ENCODE measurements at regions not wholly inside any gene's neighbourhood (a gene's known extent, or its start where the extent isn't known, plus 50 kb on each side); places are given as distances from the start of the nearest gene placed in this dataset.

DNA sequence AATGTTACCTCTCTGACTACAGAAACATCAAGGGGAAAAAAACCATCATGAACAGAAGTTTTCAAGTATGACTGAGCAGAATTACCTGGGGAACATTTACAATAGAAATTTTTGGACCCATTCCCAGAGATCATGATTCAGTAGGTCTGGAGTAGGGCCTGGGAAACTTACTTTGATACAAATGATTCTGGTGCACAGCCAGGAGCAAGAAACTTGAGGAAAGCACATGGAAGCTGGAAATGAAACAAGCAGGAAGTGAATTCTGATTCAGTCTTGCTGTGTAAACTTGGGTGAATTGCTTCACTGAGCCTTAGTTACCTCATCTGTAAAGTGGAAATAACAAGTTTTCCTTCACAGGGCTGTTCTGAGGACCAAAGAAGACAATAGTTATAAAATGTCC is 192.5 kb upstream of the TAPT1 start:
- ATAC-seq (no peak), FAIRE-seq (no peak), DNase-seq (ENCODE audit: low read depth in 1 of 2, low spot score in 1 of 2) (peak in 1 of 2 experiments; percentile 12)
- ChIA-PET POLR2A (no interaction called here), CTCF (no interaction called here)
- no peak overlapping the region for H3K4me3 ChIP-seq
- H3K27ac ChIP-seq: no peak overlapping the region
- TF ChIP-seq, protein P1, sequence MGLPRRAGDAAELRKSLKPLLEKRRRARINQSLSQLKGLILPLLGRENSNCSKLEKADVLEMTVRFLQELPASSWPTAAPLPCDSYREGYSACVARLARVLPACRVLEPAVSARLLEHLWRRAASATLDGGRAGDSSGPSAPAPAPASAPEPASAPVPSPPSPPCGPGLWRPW (IDR thresholded peaks at IDR 0.05): no peak
- TF ChIP-seq MAZ (IDR thresholded peaks at IDR 0.05; ENCODE audit: borderline replicate concordance, low read depth, low read length): no peak
- no peak for TF ChIP-seq ZNF302 (CRISPR knock-in tag; IDR thresholded peaks at IDR 0.05)
- TF ChIP-seq NFE2L2 (conservative IDR thresholded peaks at IDR 0.05; ENCODE audit: low read length): no peak
- no peak for TF ChIP-seq PHF8 (IDR thresholded peaks at IDR 0.05; ENCODE audit: borderline replicate concordance, low read depth)
- TF ChIP-seq FOSL2 (IDR thresholded peaks at IDR 0.05): no peak
- no peak for TF ChIP-seq FOSL2 (CRISPR knock-in tag; IDR thresholded peaks at IDR 0.05)
- no peak overlapping the region for H3K4me2 ChIP-seq
- no peaks in the 10 kb centered on the region; the same call in 2 of the 3 replicates for H3K9me3 ChIP-seq
- H3K4me1 ChIP-seq: no peaks in the 10 kb centered on the region

DNA sequence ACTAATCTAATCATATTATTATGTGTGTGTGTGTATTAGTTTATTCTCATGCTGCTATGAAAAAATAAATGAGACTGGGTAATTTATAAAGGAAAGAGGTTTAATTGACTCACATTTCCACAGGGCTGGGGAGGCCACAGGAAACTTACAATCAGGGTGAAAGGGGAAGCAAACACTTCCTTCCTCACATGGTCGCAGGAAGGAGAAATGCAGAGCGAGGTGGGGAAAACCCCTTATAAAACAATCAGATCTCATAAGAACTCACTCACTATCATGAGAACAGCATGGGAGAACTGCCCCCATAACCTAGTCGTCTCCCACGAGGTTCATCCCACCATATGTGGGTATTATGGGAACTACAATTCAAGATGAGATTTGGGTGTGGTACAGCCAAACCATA is 190.9 kb upstream of the TAPT1 start:
- Histone ChIP-seq H3K4me3 (no peak overlapping the region), H3K27ac (no peak overlapping the region), H3K4me2 (no peak overlapping the region), H3K4me1 (no peaks in the 10 kb centered on the region), H3K9me3 (no peaks in the 10 kb centered on the region; the same call in 2 of the 3 replicates)
- ChIA-PET POLR2A (no interaction called here), CTCF (no interaction called here)
- TF ChIP-seq CBX2 (IDR thresholded peaks at IDR 0.05; ENCODE audit: borderline replicate concordance, low read depth): no peak
- no peak for TF ChIP-seq NFE2L2 (conservative IDR thresholded peaks at IDR 0.05; ENCODE audit: low read length)
- TF ChIP-seq JUN (IDR thresholded peaks at IDR 0.05): no peak
- TF ChIP-seq HEYL (CRISPR knock-in tag; IDR thresholded peaks at IDR 0.05): no peak
- TF ChIP-seq NPAS2 (CRISPR knock-in tag; IDR thresholded peaks at IDR 0.05; ENCODE audit: borderline replicate concordance): no peak
- TF ChIP-seq, protein P2, sequence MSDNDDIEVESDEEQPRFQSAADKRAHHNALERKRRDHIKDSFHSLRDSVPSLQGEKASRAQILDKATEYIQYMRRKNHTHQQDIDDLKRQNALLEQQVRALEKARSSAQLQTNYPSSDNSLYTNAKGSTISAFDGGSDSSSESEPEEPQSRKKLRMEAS (IDR thresholded peaks at IDR 0.05): no peak
- no peak for TF ChIP-seq POLR2A (IDR thresholded peaks at IDR 0.05; ENCODE audit: low read length)
- no peak for TF ChIP-seq TP53 (CRISPR knock-in tag; IDR thresholded peaks at IDR 0.05)
- no peak for TF ChIP-seq CHD2 (IDR thresholded peaks at IDR 0.05; ENCODE audit: low read length, partially characterized antibody)
- TF ChIP-seq FOXS1 (CRISPR knock-in tag; IDR thresholded peaks at IDR 0.05): no peak
- no peak for TF ChIP-seq JUNB (IDR thresholded peaks at IDR 0.05)
- TF ChIP-seq, protein P3, sequence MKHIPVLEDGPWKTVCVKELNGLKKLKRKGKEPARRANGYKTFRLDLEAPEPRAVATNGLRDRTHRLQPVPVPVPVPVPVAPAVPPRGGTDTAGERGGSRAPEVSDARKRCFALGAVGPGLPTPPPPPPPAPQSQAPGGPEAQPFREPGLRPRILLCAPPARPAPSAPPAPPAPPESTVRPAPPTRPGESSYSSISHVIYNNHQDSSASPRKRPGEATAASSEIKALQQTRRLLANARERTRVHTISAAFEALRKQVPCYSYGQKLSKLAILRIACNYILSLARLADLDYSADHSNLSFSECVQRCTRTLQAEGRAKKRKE (CRISPR knock-in tag; IDR thresholded peaks at IDR 0.05; ENCODE audit: low read depth): no peak
- TF ChIP-seq, protein P4, sequence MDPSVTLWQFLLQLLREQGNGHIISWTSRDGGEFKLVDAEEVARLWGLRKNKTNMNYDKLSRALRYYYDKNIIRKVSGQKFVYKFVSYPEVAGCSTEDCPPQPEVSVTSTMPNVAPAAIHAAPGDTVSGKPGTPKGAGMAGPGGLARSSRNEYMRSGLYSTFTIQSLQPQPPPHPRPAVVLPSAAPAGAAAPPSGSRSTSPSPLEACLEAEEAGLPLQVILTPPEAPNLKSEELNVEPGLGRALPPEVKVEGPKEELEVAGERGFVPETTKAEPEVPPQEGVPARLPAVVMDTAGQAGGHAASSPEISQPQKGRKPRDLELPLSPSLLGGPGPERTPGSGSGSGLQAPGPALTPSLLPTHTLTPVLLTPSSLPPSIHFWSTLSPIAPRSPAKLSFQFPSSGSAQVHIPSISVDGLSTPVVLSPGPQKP (IDR thresholded peaks at IDR 0.05; ENCODE audit: low read depth, low read length): no peak
- TF ChIP-seq HOXB5 (CRISPR knock-in tag; IDR thresholded peaks at IDR 0.05): no peak
- no peak for TF ChIP-seq RCOR1 (IDR thresholded peaks at IDR 0.05; ENCODE audit: low read depth, low read length)
- TF ChIP-seq MAFK (IDR thresholded peaks at IDR 0.05; ENCODE audit: partially characterized antibody): no peak
- DNase-seq (ENCODE audit: low read depth in 1 of 2, low spot score in 1 of 2) (no peak), FAIRE-seq (no peak), ATAC-seq (no peak)
- WGBS (ENCODE audit: missing lambda C conversion rate): 4% methylated on average over 4 of the region's 4 CpGs

DNA sequence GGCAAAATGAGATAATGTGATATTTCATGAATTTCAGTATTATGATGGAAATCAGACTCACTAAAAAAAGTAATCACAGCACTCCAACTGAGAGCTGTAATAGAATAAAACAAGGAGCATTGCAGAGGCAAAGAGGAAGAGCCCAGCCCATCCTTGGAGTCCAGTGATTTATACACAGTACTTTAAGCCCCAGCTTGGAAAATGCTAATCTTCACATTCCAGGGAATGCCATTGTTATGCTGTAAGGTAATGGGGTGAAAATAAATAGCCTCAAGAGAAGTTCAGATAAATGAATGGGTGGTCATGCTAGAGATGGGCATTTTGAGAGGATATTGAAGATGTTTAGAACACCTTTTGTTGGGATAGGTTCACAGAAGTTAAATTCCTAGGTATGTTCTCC is 190.3 kb upstream of the TAPT1 start:
- no peak for DNase-seq (ENCODE audit: low read depth in 1 of 2, low spot score in 1 of 2)
- CTCF ChIA-PET: no interaction called here
- POLR2A ChIA-PET: no interaction called here
- no peak for ATAC-seq
- Histone ChIP-seq H3K9me3 (no peaks in the 10 kb centered on the region; the same call in 2 of the 3 replicates), H3K4me3 (no peak overlapping the region), H3K4me1 (no peaks in the 10 kb centered on the region), H3K27ac (no peak overlapping the region), H3K4me2 (no peak overlapping the region)
- no peak for FAIRE-seq
- TF ChIP-seq KDM1A (IDR thresholded peaks at IDR 0.05; ENCODE audit: low read depth) (no peak), PHF8 (IDR thresholded peaks at IDR 0.05; ENCODE audit: borderline replicate concordance, low read depth) (no peak), HOXB5 (CRISPR knock-in tag; IDR thresholded peaks at IDR 0.05) (no peak), CBX2 (IDR thresholded peaks at IDR 0.05; ENCODE audit: borderline replicate concordance, low read depth) (no peak), POLR2A (IDR thresholded peaks at IDR 0.05; ENCODE audit: low read length) (no peak), CHD4 (IDR thresholded peaks at IDR 0.05; ENCODE audit: borderline replicate concordance) (no peak), RCOR1 (IDR thresholded peaks at IDR 0.05; ENCODE audit: low read depth, low read length) (no peak), MAZ (IDR thresholded peaks at IDR 0.05; ENCODE audit: borderline replicate concordance, low read depth, low read length) (no peak), SREBF2 (IDR thresholded peaks at IDR 0.05) (no peak), EHF (CRISPR knock-in tag; IDR thresholded peaks at IDR 0.05) (no peak)
- TF ChIP-seq, protein P5, sequence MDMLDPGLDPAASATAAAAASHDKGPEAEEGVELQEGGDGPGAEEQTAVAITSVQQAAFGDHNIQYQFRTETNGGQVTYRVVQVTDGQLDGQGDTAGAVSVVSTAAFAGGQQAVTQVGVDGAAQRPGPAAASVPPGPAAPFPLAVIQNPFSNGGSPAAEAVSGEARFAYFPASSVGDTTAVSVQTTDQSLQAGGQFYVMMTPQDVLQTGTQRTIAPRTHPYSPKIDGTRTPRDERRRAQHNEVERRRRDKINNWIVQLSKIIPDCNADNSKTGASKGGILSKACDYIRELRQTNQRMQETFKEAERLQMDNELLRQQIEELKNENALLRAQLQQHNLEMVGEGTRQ (IDR thresholded peaks at IDR 0.05): no peak
- TF ChIP-seq, protein P6, sequence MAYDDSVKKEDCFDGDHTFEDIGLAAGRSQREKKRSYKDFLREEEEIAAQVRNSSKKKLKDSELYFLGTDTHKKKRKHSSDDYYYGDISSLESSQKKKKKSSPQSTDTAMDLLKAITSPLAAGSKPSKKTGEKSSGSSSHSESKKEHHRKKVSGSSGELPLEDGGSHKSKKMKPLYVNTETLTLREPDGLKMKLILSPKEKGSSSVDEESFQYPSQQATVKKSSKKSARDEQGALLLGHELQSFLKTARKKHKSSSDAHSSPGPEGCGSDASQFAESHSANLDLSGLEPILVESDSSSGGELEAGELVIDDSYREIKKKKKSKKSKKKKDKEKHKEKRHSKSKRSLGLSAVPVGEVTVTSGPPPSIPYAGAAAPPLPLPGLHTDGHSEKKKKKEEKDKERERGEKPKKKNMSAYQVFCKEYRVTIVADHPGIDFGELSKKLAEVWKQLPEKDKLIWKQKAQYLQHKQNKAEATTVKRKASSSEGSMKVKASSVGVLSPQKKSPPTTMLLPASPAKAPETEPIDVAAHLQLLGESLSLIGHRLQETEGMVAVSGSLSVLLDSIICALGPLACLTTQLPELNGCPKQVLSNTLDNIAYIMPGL (CRISPR knock-in tag; IDR thresholded peaks at IDR 0.05; ENCODE audit: borderline replicate concordance): no peak
